Transverse colon (tissue), 4 donors: ENCODE measurements at regions not wholly inside any gene's neighbourhood (a gene's known extent, or its start where the extent isn't known, plus 50 kb on each side); places are given as distances from the start of the nearest gene placed in this dataset.
A peak's percentile ranks its signal among the peaks of the same experiment; 100 is the strongest.

Source experiments
- DNase-seq: peaks from one replicate; pipeline ENCODE4 v3.0.0-alpha.2; 2019
- H3K27ac ChIP-seq, 4 donors: fragments of 200-600 bp; sonication (generic); 2 replicates each; pipeline ENCODE4 v1.5.1; 2016 to 2018; ENCODE audit warnings: inconsistent platforms in 4 of 4
- H3K27me3 ChIP-seq: fragments of 200-600 bp; sonication (generic); 2 replicates; pipeline ENCODE4 v1.5.1; 2017; ENCODE audit warnings: inconsistent platforms
- H3K36me3 ChIP-seq, 4 donors: fragments of 200-600 bp; sonication (generic); 2 replicates each; pipeline ENCODE4 v1.5.1; 2017 to 2019; ENCODE audit warnings: inconsistent platforms in 4 of 4
- H3K4me1 ChIP-seq, 4 donors: fragments of 200-600 bp; sonication (generic); 2 replicates each; pipeline ENCODE4 v1.5.1; 2017 to 2020; ENCODE audit warnings: inconsistent platforms in 4 of 4
- H3K4me3 ChIP-seq, 4 donors: fragments of 200-600 bp; sonication (generic); 1 replicate in 1 of 4; 2 replicates in 3 of 4; pipeline versions ENCODE4 v1.5.1 to v1.6.1; 2017 to 2019; ENCODE audit warnings: inconsistent platforms in 4 of 4
- H3K9me3 ChIP-seq, 2 donors: fragments of 200-600 bp; sonication (generic); 2 replicates each; pipeline ENCODE4 v1.5.1; 2017 to 2019; ENCODE audit warnings: inconsistent platforms in 2 of 2
- CTCF ChIP-seq, 5 experiments: fragments of 200-600 bp in 3 of 5; fragments of 450-650 bp in 2 of 5; sonication (generic) in 3 of 5; IDR thresholded peaks; 1 replicate in 2 of 5; 2 replicates in 3 of 5; pipeline ENCODE4 v1.5.1; 2016 to 2017; ENCODE audit warnings: antibody characterized with exemption in 5 of 5, inconsistent platforms in 3 of 5, mild to moderate bottlenecking in 2 of 5, moderate library complexity in 1 of 5
- EP300 ChIP-seq: sonication (generic); formaldehyde crosslinking; IDR thresholded peaks from one replicate; pipeline ENCODE4 v1.6.1; 2017; ENCODE audit warnings: antibody characterized with exemption, low read depth
- POLR2A ChIP-seq: fragments of 450-650 bp; IDR thresholded peaks from one replicate; pipeline ENCODE4 v1.6.1; 2016; ENCODE audit warnings: antibody characterized with exemption, mild to moderate bottlenecking, moderate library complexity
- POLR2AphosphoS5 ChIP-seq, 3 donors: sonication (generic); formaldehyde crosslinking; IDR thresholded peaks; one replicate each; pipeline ENCODE4 v1.6.1; 2016; ENCODE audit warnings: antibody characterized with exemption in 3 of 3
- WGBS, 2 donors: methylation state at CpG; one replicate each; pipeline ENCODE4 v1.1.5; 2018; ENCODE audit warnings: low coverage in 1 of 2; 5-methylcytosine and 5-hydroxymethylcytosine counted together
- in situ Hi-C, 4 donors: fragments of 200-750 bp; cut with MboI; loops; one replicate each; pipeline versions ENCODE4 v1.15.0 to v1.15.1; 2017; ENCODE audit warnings: low sequenced_read_pairs in 3 of 4, low pct_ligation_motif_present in 1 of 4, low pct_unique_long_range_greater_than_20kb in 1 of 4
- intact Hi-C: fragments of 100-400 bp; cut with DNase I; formaldehyde crosslinking; loops from one replicate; pipeline ENCODE4 v1.15.1; 2023; ENCODE audit warnings: low total_unique reads

- Histone ChIP-seq H3K9me3 (no peaks in the 10 kb centered on the region), H3K27me3 (no peaks in the 10 kb centered on the region), H3K4me1 (peaks cover 0 to 5% (median 0%) of the 10 kb centered on the region in 4 donors), H3K4me3 (no peak overlapping the region), H3K27ac (no peak overlapping the region), H3K36me3 (no peaks in the 10 kb centered on the region)
- no peak for DNase-seq
- no peak for TF ChIP-seq POLR2A
- no peak for TF ChIP-seq CTCF (IDR thresholded peaks at IDR 0.05)
- TF ChIP-seq EP300, result no peak
- no peak for TF ChIP-seq POLR2AphosphoS5 (IDR thresholded peaks at IDR 0.05)
- in situ Hi-C loops, result loop anchor here in 1 of 4 donors (25.0 kb wide), 1 partner anchor 97 kb away; no protein-coding TSS in a partner anchor
- 72 to 90% methylated on average over 3 to 8 of the region's 8 CpGs for whole genome bisulfite sequencing, 2 donors
- intact Hi-C loops, result no loop called here
Measured at GRCh38 chr21:16740511-16740910, 772.3 kb upstream of the CXADR start.

- in situ Hi-C loops, result loop anchor here in 1 of 4 donors (25.0 kb wide), 1 partner anchor 96 kb away; no protein-coding TSS in a partner anchor
Measured at GRCh38 chr21:16741141-16741665, 771.6 kb upstream of the CXADR start.

GRCh38 chr21:16742131-16742641 is 770.7 kb upstream of the CXADR start:
- intact Hi-C loops (no loop called here), in situ Hi-C loops (loop anchor here in 1 of 4 donors (25.0 kb wide), 1 partner anchor 95 kb away; no protein-coding TSS in a partner anchor)
- H3K4me3 ChIP-seq, result no peak overlapping the region
- H3K9me3 ChIP-seq, result no peaks in the 10 kb centered on the region
- DNase-seq, result no peak
- WGBS, 2 donors, result 20 to 31% methylated on average over 2 to 3 of the region's 3 CpGs
- no peaks in the 10 kb centered on the region for H3K27me3 ChIP-seq
- H3K4me1 ChIP-seq, result peaks cover 0 to 5% (median 0%) of the 10 kb centered on the region in 4 donors
- H3K27ac ChIP-seq, result peak overlapping the region in 1 of 4 donors; percentile 28
- no peak for TF ChIP-seq CTCF (IDR thresholded peaks at IDR 0.05)
- TF ChIP-seq EP300, result no peak
- no peak for TF ChIP-seq POLR2AphosphoS5 (IDR thresholded peaks at IDR 0.05)
- TF ChIP-seq POLR2A, result no peak
- H3K36me3 ChIP-seq, result no peaks in the 10 kb centered on the region

More at GRCh38 chr21:16741141-16741665, 771.6 kb upstream of the CXADR start:
- no peak for TF ChIP-seq POLR2AphosphoS5 (IDR thresholded peaks at IDR 0.05)
- no peaks in the 10 kb centered on the region for H3K27me3 ChIP-seq
- no peak overlapping the region for H3K4me3 ChIP-seq
- H3K27ac ChIP-seq, result peak overlapping the region in 1 of 4 donors; percentile 28
- intact Hi-C loops, result no loop called here
- no peaks in the 10 kb centered on the region for H3K9me3 ChIP-seq
- H3K4me1 ChIP-seq, result peaks cover 0 to 5% (median 0%) of the 10 kb centered on the region in 4 donors
- H3K36me3 ChIP-seq, result no peaks in the 10 kb centered on the region
- WGBS, 2 donors, result 43 to 51% methylated on average over 5 to 7 of the region's 7 CpGs
- no peak for DNase-seq

- Histone ChIP-seq H3K9me3 (no peaks in the 10 kb centered on the region), H3K4me1 (peaks cover 0 to 5% (median 0%) of the 10 kb centered on the region in 4 donors), H3K4me3 (no peak overlapping the region), H3K27me3 (no peaks in the 10 kb centered on the region), H3K27ac (peak overlapping the region in 1 of 4 donors; percentile 25), H3K36me3 (no peaks in the 10 kb centered on the region)
- in situ Hi-C loops (loop anchor here in 1 of 4 donors (25.0 kb wide), 1 partner anchor 95 kb away; no protein-coding TSS in a partner anchor), intact Hi-C loops (no loop called here)
- no peak for DNase-seq
- WGBS, 2 donors, result 66 to 73% methylated on average over 5 of the region's 5 CpGs
- TF ChIP-seq POLR2AphosphoS5 (IDR thresholded peaks at IDR 0.05), result no peak
- TF ChIP-seq EP300, result no peak
- TF ChIP-seq CTCF (IDR thresholded peaks at IDR 0.05), result no peak
- TF ChIP-seq POLR2A, result no peak
Measured at GRCh38 chr21:16742741-16743140, 770.1 kb upstream of the CXADR start.
